IMR-90 (cell line): ENCODE measurements at regions not wholly inside any gene's neighbourhood (a gene's known extent, or its start where the extent isn't known, plus 50 kb on each side); places are given as distances from the start of the nearest gene placed in this dataset.

Source experiments
- ATAC-seq: fragments of 200-7000 bp; cut with Tn5 transposase; 2 replicates; pipeline ENCODE4 v1.9.1; 2020; ENCODE audit warnings: low read depth, mild to moderate bottlenecking, moderate library complexity
- BruUV-seq: library from RNA; stranded (reverse); fragments of 400-500 nt; replicated peaks from 2 replicates; lab custom pipeline; 2021; lab: Mats Ljungman, UMichigan
- CTCF ChIA-PET: fragments of 300-600 bp; formaldehyde crosslinking; extraction: SDS; loops from one replicate; lab custom pipeline; 2021; ENCODE audit warnings: antibody characterized with exemption; lab: Yijun Ruan, JAX
- POLR2A ChIA-PET: fragments of 300-600 bp; sonication (Branson Sonifier 250); formaldehyde crosslinking; loops from one replicate; lab custom pipeline; 2022; ENCODE audit warnings: antibody characterized with exemption; ENCODE audit not compliant: unreplicated experiment; lab: Charles Lee
- DNase-seq: peaks from one replicate; pipeline ENCODE4 v3.0.0; 2013
- H2AFZ ChIP-seq: replicated peaks from 2 replicates; pipeline ENCODE3; 2013; ENCODE audit warnings: low read length, mild to moderate bottlenecking; ENCODE audit not compliant: poor library complexity
- H2AK5ac ChIP-seq: 2 replicates; pipeline ENCODE4 v1.6.1; 2013; ENCODE audit warnings: low read depth, low read length, inconsistent platforms
- H2AK9ac ChIP-seq: replicated peaks from 2 replicates; pipeline ENCODE3; 2013; ENCODE audit warnings: mild to moderate bottlenecking, low read depth, low read length, moderate library complexity; ENCODE audit not compliant: poor library complexity
- H2BK120ac ChIP-seq: 2 replicates; pipeline ENCODE4 v1.6.1; 2013; ENCODE audit warnings: low read depth, low read length, inconsistent platforms
- H2BK15ac ChIP-seq: 3 replicates; pipeline ENCODE4 v1.6.1; 2013; ENCODE audit warnings: low read depth, low read length, inconsistent platforms
- H2BK20ac ChIP-seq: 2 replicates; pipeline ENCODE4 v1.6.1; 2013; ENCODE audit warnings: low read depth, mild to moderate bottlenecking, inconsistent platforms, low read length, moderate library complexity
- H2BK5ac ChIP-seq: 2 replicates; pipeline ENCODE4 v1.6.1; 2013; ENCODE audit warnings: mild to moderate bottlenecking, low read depth, low read length, inconsistent platforms; ENCODE audit not compliant: poor library complexity, severe bottlenecking
- H3K14ac ChIP-seq: replicated peaks from 2 replicates; pipeline ENCODE4 v1.6.1; 2013; ENCODE audit warnings: low read depth, low read length, inconsistent platforms
- H3K18ac ChIP-seq: 2 replicates; pipeline ENCODE4 v1.6.1; 2013; ENCODE audit warnings: low read depth, low read length, control low read depth
- H3K23ac ChIP-seq: 2 replicates; pipeline ENCODE4 v1.6.1; 2013; ENCODE audit warnings: low read depth, low read length, inconsistent platforms
- H3K27ac ChIP-seq: 2 replicates; pipeline ENCODE4 v1.5.1; 2013; ENCODE audit warnings: mild to moderate bottlenecking, control low read depth, low read length; ENCODE audit not compliant: insufficient read depth
- H3K27me3 ChIP-seq: 2 replicates; pipeline ENCODE4 v1.6.1; 2013; ENCODE audit warnings: low read length; ENCODE audit not compliant: control insufficient read depth, insufficient read depth
- H3K36me3 ChIP-seq: 2 replicates; pipeline ENCODE4 v1.6.1; 2013; ENCODE audit warnings: low read length, mixed read lengths; ENCODE audit not compliant: control insufficient read depth, insufficient read depth
- H3K4ac ChIP-seq: 2 replicates; pipeline ENCODE4 v1.6.1; 2013; ENCODE audit warnings: low read depth, low read length, inconsistent platforms
- H3K4me1 ChIP-seq: 2 replicates; pipeline ENCODE4 v1.6.1; 2013; ENCODE audit warnings: low read length, mixed read lengths; ENCODE audit not compliant: control insufficient read depth, insufficient read depth
- H3K4me2 ChIP-seq: 2 replicates; pipeline ENCODE4 v1.6.1; 2013; ENCODE audit warnings: low read depth, mild to moderate bottlenecking, control low read depth, low read length, moderate library complexity
- H3K4me3 ChIP-seq: 2 replicates; pipeline ENCODE4 v1.5.1; 2013; ENCODE audit warnings: low read depth, mild to moderate bottlenecking, control low read depth, low read length, moderate library complexity; ENCODE audit not compliant: insufficient read depth
- H3K56ac ChIP-seq: 2 replicates; pipeline ENCODE4 v1.6.1; 2013; ENCODE audit warnings: low read length, inconsistent platforms; ENCODE audit not compliant: insufficient read depth; ENCODE audit errors: extremely low read depth
- H3K79me1 ChIP-seq, 2 experiments: 2 replicates each; pipeline ENCODE4 v1.6.1; 2013; ENCODE audit warnings: low read length in 2 of 2, inconsistent platforms in 1 of 2, low read depth in 1 of 2
- H3K9ac ChIP-seq: 2 replicates; pipeline ENCODE4 v1.6.1; 2013; ENCODE audit warnings: low read depth, low read length, control low read depth
- H3K9me1 ChIP-seq: 2 replicates; pipeline ENCODE4 v1.6.1; 2013; ENCODE audit warnings: low read length, inconsistent platforms; ENCODE audit not compliant: insufficient read depth
- H3K9me3 ChIP-seq: 2 replicates; pipeline ENCODE4 v1.6.1; 2013; ENCODE audit warnings: low read length; ENCODE audit not compliant: control insufficient read depth, insufficient read depth
- H4K20me1 ChIP-seq: 2 replicates; pipeline ENCODE4 v1.6.1; 2013; ENCODE audit warnings: low read length, inconsistent platforms; ENCODE audit not compliant: insufficient read depth
- H4K5ac ChIP-seq: 2 replicates; pipeline ENCODE4 v1.6.1; 2013; ENCODE audit warnings: mild to moderate bottlenecking, low read depth, low read length, control low read depth
- H4K8ac ChIP-seq, 2 experiments: 2 replicates each; pipeline ENCODE4 v1.6.1; 2013; ENCODE audit warnings: low read depth in 2 of 2, low read length in 2 of 2, control low read depth in 1 of 2, inconsistent platforms in 1 of 2
- H4K91ac ChIP-seq: 2 replicates; pipeline ENCODE4 v1.6.1; 2013; ENCODE audit warnings: low read depth, low read length, inconsistent platforms; ENCODE audit not compliant: insufficient read depth
- CEBPB ChIP-seq: IDR thresholded peaks from 2 replicates; pipeline ENCODE4 v1.6.1; 2012; ENCODE audit warnings: low read depth, low read length, improper control_type of control experiment
- CHD1 ChIP-seq: IDR thresholded peaks from 2 replicates; pipeline ENCODE4 v1.6.1; 2012; ENCODE audit warnings: low read depth, low read length, improper control_type of control experiment
- CTCF ChIP-seq: conservative IDR thresholded peaks from 2 replicates; pipeline ENCODE4 v1.5.1; 2012; ENCODE audit warnings: mild to moderate bottlenecking, low read depth, low read length, improper control_type of control experiment
- MAZ ChIP-seq: IDR thresholded peaks from 2 replicates; pipeline ENCODE4 v1.6.1; 2012; ENCODE audit warnings: low read depth, mild to moderate bottlenecking, low read length, improper control_type of control experiment, moderate library complexity, borderline replicate concordance
- POLR2A ChIP-seq: IDR thresholded peaks from 2 replicates; pipeline ENCODE4 v1.6.1; 2012; ENCODE audit warnings: mild to moderate bottlenecking, low read depth, low read length
- RAD21 ChIP-seq: IDR thresholded peaks from 2 replicates; pipeline ENCODE4 v1.6.1; 2012; ENCODE audit warnings: low read length, improper control_type of control experiment
- RCOR1 ChIP-seq: IDR thresholded peaks from 2 replicates; pipeline ENCODE4 v1.6.1; 2012; ENCODE audit warnings: mild to moderate bottlenecking, low read length, improper control_type of control experiment; ENCODE audit not compliant: insufficient replicate concordance
- RFX5 ChIP-seq: IDR thresholded peaks from 2 replicates; pipeline ENCODE4 v1.8.0; 2012; ENCODE audit warnings: low read depth, mild to moderate bottlenecking, low read length, moderate library complexity
- SMC3 ChIP-seq: fragments of 150-350 bp; IDR thresholded peaks from 2 replicates; pipeline ENCODE4 v1.6.1; 2016; ENCODE audit warnings: low read depth, mild to moderate bottlenecking, antibody characterized with exemption, low read length, moderate library complexity
- WGBS, 2 experiments: methylation state at CpG; one replicate each; pipeline versions ENCODE4 v1.1.5 to v1.1.7; 2013; ENCODE audit warnings: missing lambda C conversion rate in 2 of 2; ENCODE audit not compliant: insufficient read length in 1 of 2; ENCODE audit errors: extremely low coverage in 2 of 2; 5-methylcytosine and 5-hydroxymethylcytosine counted together
- dilution Hi-C: fragments of 300-500 bp; cut with HindIII; formaldehyde crosslinking; loops from one replicate; pipeline ENCODE4 v1.14.3; 2018; ENCODE audit warnings: low sequenced_read_pairs; ENCODE audit not compliant: unreplicated experiment
- in situ Hi-C: fragments of 300-500 bp; cut with MboI; formaldehyde crosslinking; loops from 3 replicates; pipeline ENCODE4 v1.14.3; 2019; ENCODE audit warnings: low sequenced_read_pairs, inconsistent platforms, mixed read lengths
- intact Hi-C: fragments of 100-400 bp; cut with micrococcal nuclease; formaldehyde crosslinking; loops from 2 replicates; pipeline ENCODE4 v1.10.0; 2022
- TF ChIP-seq, protein P1 (sequence below): fragments of 150-350 bp; IDR thresholded peaks from 2 replicates; pipeline ENCODE4 v1.6.1; 2017; ENCODE audit warnings: mild to moderate bottlenecking, antibody characterized with exemption, low read length, low read depth

GRCh38 chr9:126111556-126111955 is 215.1 kb upstream of the MVB12B start:
- Histone ChIP-seq H4K91ac (no peak overlapping the region), H4K8ac (no peak overlapping the region), H2AFZ (no peak overlapping the region), H3K9ac (no peak overlapping the region), H3K14ac (no peak overlapping the region), H2BK20ac (no peak overlapping the region), H3K4me1 (no peaks in the 10 kb centered on the region), H2BK120ac (no peak overlapping the region), H3K9me1 (no peaks in the 10 kb centered on the region; the same call in 1 of the 2 replicates), H2AK5ac (no peak overlapping the region), H3K18ac (no peak overlapping the region), H3K79me1 (no peaks in the 10 kb centered on the region), H3K36me3 (no peaks in the 10 kb centered on the region), H3K27ac (no peak overlapping the region), H3K27me3 (peaks cover 25% of the 10 kb centered on the region), H2AK9ac (no peak overlapping the region), H3K4me2 (no peak overlapping the region), H2BK5ac (no peak overlapping the region), H3K23ac (no peak overlapping the region), H4K20me1 (no peaks in the 10 kb centered on the region), H3K4me3 (no peak overlapping the region), H3K56ac (no peak overlapping the region), H3K9me3 (no peaks in the 10 kb centered on the region), H3K4ac (no peak overlapping the region), H4K5ac (no peak overlapping the region), H2BK15ac (no peak overlapping the region)
- ChIA-PET POLR2A (no interaction called here), CTCF (no interaction called here)
- in situ Hi-C loops = no loop called here
- no CpG with 5 or more reads among the region's 5 CpGs for WGBS, 2 experiments
- TF ChIP-seq, protein P1, sequence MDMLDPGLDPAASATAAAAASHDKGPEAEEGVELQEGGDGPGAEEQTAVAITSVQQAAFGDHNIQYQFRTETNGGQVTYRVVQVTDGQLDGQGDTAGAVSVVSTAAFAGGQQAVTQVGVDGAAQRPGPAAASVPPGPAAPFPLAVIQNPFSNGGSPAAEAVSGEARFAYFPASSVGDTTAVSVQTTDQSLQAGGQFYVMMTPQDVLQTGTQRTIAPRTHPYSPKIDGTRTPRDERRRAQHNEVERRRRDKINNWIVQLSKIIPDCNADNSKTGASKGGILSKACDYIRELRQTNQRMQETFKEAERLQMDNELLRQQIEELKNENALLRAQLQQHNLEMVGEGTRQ = no peak
- TF ChIP-seq CTCF (no peak), CHD1 (no peak), MAZ (no peak), RFX5 (no peak), SMC3 (no peak), CEBPB (no peak), RCOR1 (no peak), RAD21 (no peak), POLR2A (no peak)
- no peak for DNase-seq
- dilution Hi-C loops = no loop called here
- ATAC-seq = no peak
- intact Hi-C loops = no loop called here
- no TSS peak for BruUV-seq
